Tibial nerve (tissue), 4 donors: ENCODE measurements at regions not wholly inside any gene's neighbourhood (a gene's known extent, or its start where the extent isn't known, plus 50 kb on each side); places are given as distances from the start of the nearest gene placed in this dataset.

Experiments
- DNase-seq, 2 donors: peaks; one replicate each; pipeline ENCODE4 v3.0.0-alpha.2; 2019; ENCODE audit warnings: low spot score in 2 of 2
- H3K27ac ChIP-seq, 4 donors: fragments of 200-600 bp; sonication (generic) in 3 of 4; one replicate each; pipeline ENCODE4 v1.5.1; 2017 to 2019; ENCODE audit warnings: mild to moderate bottlenecking in 1 of 4
- H3K27me3 ChIP-seq, 2 donors: fragments of 200-600 bp; sonication (generic) in 1 of 2; one replicate each; pipeline versions ENCODE4 v1.5.1 to v1.6.0; 2017 to 2019
- H3K36me3 ChIP-seq, 3 donors: fragments of 200-600 bp; sonication (generic); one replicate each; pipeline ENCODE4 v1.5.1; 2018 to 2019
- H3K4me1 ChIP-seq, 4 donors: fragments of 200-600 bp; sonication (generic) in 3 of 4; one replicate each; pipeline ENCODE4 v1.5.1; 2017 to 2019
- H3K4me3 ChIP-seq, 4 donors: fragments of 200-600 bp; sonication (generic) in 3 of 4; one replicate each; pipeline ENCODE4 v1.5.1; 2017 to 2019; ENCODE audit warnings: mild to moderate bottlenecking in 1 of 4, moderate library complexity in 1 of 4
- H3K9me3 ChIP-seq, 4 donors: fragments of 200-600 bp; sonication (generic) in 3 of 4; one replicate each; pipeline ENCODE4 v1.5.1; 2017 to 2019
- EP300 ChIP-seq, 2 donors: sonication (generic); formaldehyde crosslinking; IDR thresholded peaks; one replicate each; pipeline ENCODE4 v1.6.1; 2017; ENCODE audit warnings: antibody characterized with exemption in 2 of 2, mild to moderate bottlenecking in 1 of 2
- POLR2A ChIP-seq, 2 donors: fragments of 450-650 bp; IDR thresholded peaks; one replicate each; pipeline ENCODE4 v1.6.1; 2017; ENCODE audit warnings: antibody characterized with exemption in 2 of 2, mild to moderate bottlenecking in 2 of 2, moderate library complexity in 2 of 2
- WGBS, 2 donors: methylation state at CpG; one replicate each; pipeline ENCODE4 v1.1.5; 2018; 5-methylcytosine and 5-hydroxymethylcytosine counted together
- TF ChIP-seq, protein P1 (sequence below), 5 experiments: fragments of 200-600 bp in 3 of 5; fragments of 450-650 bp in 2 of 5; sonication (generic) in 3 of 5; IDR thresholded peaks; one replicate each; pipeline ENCODE4 v1.5.1; 2016 to 2019; ENCODE audit warnings: antibody characterized with exemption in 5 of 5, mild to moderate bottlenecking in 3 of 5, moderate library complexity in 2 of 5

DNA sequence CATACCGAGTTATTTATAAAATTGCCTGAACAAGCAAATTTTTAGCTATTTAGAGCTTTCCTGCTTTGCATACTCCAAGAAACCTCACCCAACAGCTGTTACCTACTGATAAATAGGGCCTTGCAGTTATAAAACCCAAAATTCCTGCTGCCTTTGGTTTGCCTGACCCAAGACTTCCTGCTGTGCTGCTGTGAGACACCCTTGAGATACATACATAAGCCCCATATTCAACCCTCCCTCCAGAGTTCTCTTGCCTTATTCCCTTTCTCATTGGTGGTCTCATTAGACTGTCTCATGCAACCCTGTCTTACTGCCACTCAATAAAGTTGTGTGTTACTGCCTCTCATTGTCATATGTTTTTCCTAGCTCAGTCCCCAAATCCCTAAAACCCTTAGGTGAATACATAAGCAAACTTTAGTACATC lies 677.6 kb downstream of the UQCRFS1 start:
- no peaks in the 10 kb centered on the region for H3K4me1 ChIP-seq
- TF ChIP-seq, protein P1, sequence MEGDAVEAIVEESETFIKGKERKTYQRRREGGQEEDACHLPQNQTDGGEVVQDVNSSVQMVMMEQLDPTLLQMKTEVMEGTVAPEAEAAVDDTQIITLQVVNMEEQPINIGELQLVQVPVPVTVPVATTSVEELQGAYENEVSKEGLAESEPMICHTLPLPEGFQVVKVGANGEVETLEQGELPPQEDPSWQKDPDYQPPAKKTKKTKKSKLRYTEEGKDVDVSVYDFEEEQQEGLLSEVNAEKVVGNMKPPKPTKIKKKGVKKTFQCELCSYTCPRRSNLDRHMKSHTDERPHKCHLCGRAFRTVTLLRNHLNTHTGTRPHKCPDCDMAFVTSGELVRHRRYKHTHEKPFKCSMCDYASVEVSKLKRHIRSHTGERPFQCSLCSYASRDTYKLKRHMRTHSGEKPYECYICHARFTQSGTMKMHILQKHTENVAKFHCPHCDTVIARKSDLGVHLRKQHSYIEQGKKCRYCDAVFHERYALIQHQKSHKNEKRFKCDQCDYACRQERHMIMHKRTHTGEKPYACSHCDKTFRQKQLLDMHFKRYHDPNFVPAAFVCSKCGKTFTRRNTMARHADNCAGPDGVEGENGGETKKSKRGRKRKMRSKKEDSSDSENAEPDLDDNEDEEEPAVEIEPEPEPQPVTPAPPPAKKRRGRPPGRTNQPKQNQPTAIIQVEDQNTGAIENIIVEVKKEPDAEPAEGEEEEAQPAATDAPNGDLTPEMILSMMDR (IDR thresholded peaks at IDR 0.05), result no peak
- no peak for TF ChIP-seq EP300 (IDR thresholded peaks at IDR 0.05)
- 60 to 63% methylated on average over 1 of the region's 1 CpG for WGBS, 2 donors

GRCh38 chr19:28534766-28535351 lies 678.1 kb downstream of the UQCRFS1 start:
- TF ChIP-seq EP300 (IDR thresholded peaks at IDR 0.05), result no peak
- TF ChIP-seq POLR2A (IDR thresholded peaks at IDR 0.05), result no peak
- TF ChIP-seq, protein P1 (IDR thresholded peaks at IDR 0.05), result no peak
- Histone ChIP-seq H3K4me1 (no peaks in the 10 kb centered on the region), H3K9me3 (peaks cover 0 to 23% (median 0%) of the 10 kb centered on the region in 4 donors), H3K4me3 (no peak overlapping the region), H3K36me3 (no peaks in the 10 kb centered on the region), H3K27me3 (no peaks in the 10 kb centered on the region), H3K27ac (no peak overlapping the region)
- WGBS, 2 donors, result 71% methylated on average over 3 of the region's 3 CpGs
- DNase-seq, result no peak

More for the DNA sequence above, 677.6 kb downstream of the UQCRFS1 start:
- no peaks in the 10 kb centered on the region for H3K27me3 ChIP-seq
- H3K9me3 ChIP-seq, result peaks cover 0 to 23% (median under 1%) of the 10 kb centered on the region in 4 donors
- no peak for DNase-seq
- no peaks in the 10 kb centered on the region for H3K36me3 ChIP-seq
- no peak overlapping the region for H3K27ac ChIP-seq
- no peak overlapping the region for H3K4me3 ChIP-seq

- H3K4me1 ChIP-seq, result no peaks in the 10 kb centered on the region
- TF ChIP-seq POLR2A (IDR thresholded peaks at IDR 0.05) (no peak), EP300 (IDR thresholded peaks at IDR 0.05) (no peak)
- TF ChIP-seq, protein P1 (IDR thresholded peaks at IDR 0.05), result no peak
- H3K27me3 ChIP-seq, result no peaks in the 10 kb centered on the region
- H3K36me3 ChIP-seq, result no peaks in the 10 kb centered on the region
- no peak overlapping the region for H3K4me3 ChIP-seq
- peaks cover 0 to 17% (median 0%) of the 10 kb centered on the region in 4 donors for H3K9me3 ChIP-seq
- no peak overlapping the region for H3K27ac ChIP-seq
- DNase-seq, result no peak
- WGBS, 2 donors, result 91 to 92% methylated on average over 3 of the region's 3 CpGs
Measured at GRCh38 chr19:28532765-28533341, 680.1 kb downstream of the UQCRFS1 start.

DNA sequence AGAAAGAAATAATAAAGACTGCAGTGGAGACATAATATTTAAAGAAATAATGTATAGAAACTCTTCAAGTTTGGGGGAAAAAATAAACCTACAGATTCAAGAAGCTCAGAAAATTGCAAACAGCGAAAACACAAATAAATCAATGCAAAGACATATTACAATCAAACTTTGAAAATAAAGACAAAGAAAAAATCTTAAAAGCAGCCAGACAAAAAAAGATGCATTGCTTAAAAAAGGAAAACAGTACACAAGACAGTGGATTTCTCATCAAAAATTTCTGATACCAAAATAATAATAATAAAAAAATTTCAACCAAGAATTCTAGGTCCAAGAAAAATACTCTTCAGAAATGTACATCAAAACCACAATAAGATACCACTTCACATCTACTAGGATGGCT lies 681.0 kb downstream of the UQCRFS1 start:
- no peak overlapping the region for H3K4me3 ChIP-seq
- H3K4me1 ChIP-seq, result no peaks in the 10 kb centered on the region
- H3K36me3 ChIP-seq, result no peaks in the 10 kb centered on the region
- no peak overlapping the region for H3K27ac ChIP-seq
- TF ChIP-seq, protein P1 (IDR thresholded peaks at IDR 0.05), result no peak
- no peak for TF ChIP-seq EP300 (IDR thresholded peaks at IDR 0.05)
- no peak for TF ChIP-seq POLR2A (IDR thresholded peaks at IDR 0.05)
- peaks cover 0 to 9% (median 0%) of the 10 kb centered on the region in 4 donors for H3K9me3 ChIP-seq
- 96 to 98% methylated on average over 1 of the region's 1 CpG for WGBS, 2 donors
- H3K27me3 ChIP-seq, result no peaks in the 10 kb centered on the region
- DNase-seq, result no peak

- 75 to 76% methylated on average over 2 of the region's 2 CpGs for WGBS, 2 donors
Measured at GRCh38 chr19:28530406-28531035, 682.4 kb downstream of the UQCRFS1 start.

More at GRCh38 chr19:28530406-28531035, 682.4 kb downstream of the UQCRFS1 start:
- Histone ChIP-seq H3K9me3 (no peaks in the 10 kb centered on the region), H3K27me3 (no peaks in the 10 kb centered on the region), H3K4me3 (no peak overlapping the region), H3K27ac (no peak overlapping the region), H3K36me3 (no peaks in the 10 kb centered on the region), H3K4me1 (no peaks in the 10 kb centered on the region)
- DNase-seq, result no peak
- TF ChIP-seq EP300 (IDR thresholded peaks at IDR 0.05) (no peak), POLR2A (IDR thresholded peaks at IDR 0.05) (no peak)
- TF ChIP-seq, protein P1 (IDR thresholded peaks at IDR 0.05), result no peak
